ENCODE measurements at regions not wholly inside any gene's neighbourhood (a gene's known extent, or its start where the extent isn't known, plus 50 kb on each side); places are given as distances from the start of the nearest gene placed in this dataset.

DNA sequence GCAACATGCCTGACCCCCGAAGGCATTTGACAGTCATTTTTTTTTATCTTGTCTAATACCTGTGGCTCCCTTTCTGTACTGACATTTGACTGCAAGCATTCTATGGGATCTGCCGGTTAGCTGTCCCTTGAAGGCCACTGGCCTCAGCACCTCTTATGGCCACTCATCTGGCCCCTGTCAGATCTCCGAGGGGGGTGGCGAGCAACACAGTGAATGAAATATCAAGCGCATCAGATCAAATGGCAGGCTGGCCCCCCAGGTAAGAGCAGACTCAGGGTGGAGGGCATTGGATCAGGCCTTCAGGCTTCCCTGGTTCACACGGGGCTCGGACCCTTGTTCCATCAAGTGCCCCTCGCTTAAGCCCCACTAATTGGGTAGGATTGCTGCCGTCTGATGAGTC lies 199.6 kb upstream of the MKI67 start (continued):
- TF ChIP-seq MTF2 (CRISPR knock-in tag; IDR thresholded peaks at IDR 0.05; ENCODE audit: borderline replicate concordance) (no peak), RBFOX2 (IDR thresholded peaks at IDR 0.05; ENCODE audit: low read depth, low read length) (no peak), IKZF1 (IDR thresholded peaks at IDR 0.05) (no peak), MBD4 (IDR thresholded peaks at IDR 0.05; ENCODE audit: borderline replicate concordance, low read length) (no peak), STAG1 (CRISPR knock-in tag; IDR thresholded peaks at IDR 0.05) (no peak), BCL6 (CRISPR knock-in tag; IDR thresholded peaks at IDR 0.05) (no peak), ZFP37 (CRISPR knock-in tag; IDR thresholded peaks at IDR 0.05; ENCODE audit: borderline replicate concordance) (no peak), HOXA5 (CRISPR knock-in tag; IDR thresholded peaks at IDR 0.05) (no peak), KDM1A (CRISPR knock-in tag; IDR thresholded peaks at IDR 0.05) (no peak), ZNF713 (CRISPR knock-in tag; IDR thresholded peaks at IDR 0.05) (no peak), REXO4 (CRISPR knock-in tag; IDR thresholded peaks at IDR 0.05; ENCODE audit: borderline replicate concordance) (no peak), SP5 (CRISPR knock-in tag; IDR thresholded peaks at IDR 0.05; ENCODE audit: borderline replicate concordance, low read depth) (no peak), HOXA7 (CRISPR knock-in tag; IDR thresholded peaks at IDR 0.05) (no peak)

DNA sequence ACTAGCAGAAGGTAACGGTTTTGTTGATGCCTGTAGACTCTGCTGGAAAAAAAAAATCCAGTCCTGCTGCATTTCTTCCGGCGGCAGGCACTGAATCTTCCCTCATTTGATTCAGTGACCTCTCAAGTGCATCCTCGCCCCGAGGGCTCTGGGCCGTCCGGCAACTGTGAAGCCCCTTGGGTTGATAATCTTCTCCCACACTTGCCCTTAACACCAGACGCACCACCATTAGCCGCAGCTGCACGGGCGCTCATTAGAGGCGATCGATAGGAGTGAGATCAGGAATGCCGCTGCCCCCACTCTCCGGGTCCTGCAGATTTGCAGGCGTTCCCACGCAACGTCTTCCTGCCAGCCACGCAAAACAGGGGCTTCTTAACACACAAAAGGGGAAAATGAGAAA lies 200.0 kb upstream of the MKI67 start:
- intact Hi-C loops (cut with micrococcal nuclease; ENCODE audit: unreplicated experiment): no loop called here
- BruUV-seq (replicated peaks): no TSS peak
- FAIRE-seq (no peak), ATAC-seq (no peak), DNase-seq (ENCODE audit: low spot score) (no peak)
- peaks cover 19% of the 10 kb centered on the region for H3K9me3 ChIP-seq (ENCODE audit: low read length)
- no peaks in the 10 kb centered on the region for H3K79me2 ChIP-seq (ENCODE audit: insufficient read depth, low read length)
- H3K36me3 ChIP-seq (replicated peaks in 1 of 2; ENCODE audit: control insufficient read depth in 1 of 2, insufficient read depth in 2 of 2, low read length in 2 of 2): no peaks in the 10 kb centered on the region
- H3K9ac ChIP-seq (ENCODE audit: insufficient read depth, low read depth, low read length): no peak overlapping the region
- CTCF ChIA-PET (ENCODE audit: low intra/inter-chr PET ratio, low total read pairs): no interaction called here
- TF ChIP-seq CREM (IDR thresholded peaks at IDR 0.05) (no peak), CREM (CRISPR knock-in tag; IDR thresholded peaks at IDR 0.05) (no peak), ZNF598 (CRISPR knock-in tag; IDR thresholded peaks at IDR 0.05; ENCODE audit: borderline replicate concordance) (no peak), BRCA1 (CRISPR knock-in tag; IDR thresholded peaks at IDR 0.05) (no peak), GFI1 (CRISPR knock-in tag; IDR thresholded peaks at IDR 0.05; ENCODE audit: borderline replicate concordance) (no peak), ZZZ3 (CRISPR knock-in tag; IDR thresholded peaks at IDR 0.05; ENCODE audit: borderline replicate concordance) (no peak), ERF (CRISPR knock-in tag; IDR thresholded peaks at IDR 0.05) (no peak), EP300 (IDR thresholded peaks at IDR 0.05; ENCODE audit: low read depth in 2 of 2, low read length in 2 of 2) (no peak), EP300 (CRISPR knock-in tag; IDR thresholded peaks at IDR 0.05; ENCODE audit: borderline replicate concordance) (no peak), HNRNPL (IDR thresholded peaks at IDR 0.05; ENCODE audit: low read depth, low read length) (no peak)
- TF ChIP-seq, protein P1, sequence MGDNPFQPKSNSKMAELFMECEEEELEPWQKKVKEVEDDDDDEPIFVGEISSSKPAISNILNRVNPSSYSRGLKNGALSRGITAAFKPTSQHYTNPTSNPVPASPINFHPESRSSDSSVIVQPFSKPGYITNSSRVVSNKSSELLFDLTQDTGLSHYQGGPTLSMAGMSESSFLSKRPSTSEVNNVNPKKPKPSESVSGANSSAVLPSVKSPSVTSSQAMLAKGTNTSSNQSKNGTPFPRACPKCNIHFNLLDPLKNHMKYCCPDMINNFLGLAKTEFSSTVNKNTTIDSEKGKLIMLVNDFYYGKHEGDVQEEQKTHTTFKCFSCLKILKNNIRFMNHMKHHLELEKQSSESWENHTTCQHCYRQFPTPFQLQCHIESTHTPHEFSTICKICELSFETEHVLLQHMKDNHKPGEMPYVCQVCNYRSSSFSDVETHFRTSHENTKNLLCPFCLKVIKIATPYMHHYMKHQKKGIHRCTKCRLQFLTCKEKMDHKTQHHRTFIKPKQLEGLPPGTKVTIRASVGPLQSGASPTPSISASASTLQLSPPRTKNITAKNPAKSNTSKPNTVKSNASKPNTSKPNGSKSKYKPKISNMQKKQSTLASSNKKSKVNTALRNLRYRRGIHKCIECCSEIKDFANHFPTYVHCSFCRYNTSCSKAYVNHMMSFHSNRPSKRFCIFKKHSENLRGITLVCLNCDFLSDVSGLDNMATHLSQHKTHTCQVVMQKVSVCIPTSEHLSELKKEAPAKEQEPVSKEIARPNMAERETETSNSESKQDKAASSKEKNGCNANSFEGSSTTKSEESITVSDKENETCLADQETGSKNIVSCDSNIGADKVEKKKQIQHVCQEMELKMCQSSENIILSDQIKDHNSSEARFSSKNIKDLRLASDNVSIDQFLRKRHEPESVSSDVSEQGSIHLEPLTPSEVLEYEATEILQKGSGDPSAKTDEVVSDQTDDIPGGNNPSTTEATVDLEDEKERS (CRISPR knock-in tag; IDR thresholded peaks at IDR 0.05): no peak
- TF ChIP-seq, protein P2, sequence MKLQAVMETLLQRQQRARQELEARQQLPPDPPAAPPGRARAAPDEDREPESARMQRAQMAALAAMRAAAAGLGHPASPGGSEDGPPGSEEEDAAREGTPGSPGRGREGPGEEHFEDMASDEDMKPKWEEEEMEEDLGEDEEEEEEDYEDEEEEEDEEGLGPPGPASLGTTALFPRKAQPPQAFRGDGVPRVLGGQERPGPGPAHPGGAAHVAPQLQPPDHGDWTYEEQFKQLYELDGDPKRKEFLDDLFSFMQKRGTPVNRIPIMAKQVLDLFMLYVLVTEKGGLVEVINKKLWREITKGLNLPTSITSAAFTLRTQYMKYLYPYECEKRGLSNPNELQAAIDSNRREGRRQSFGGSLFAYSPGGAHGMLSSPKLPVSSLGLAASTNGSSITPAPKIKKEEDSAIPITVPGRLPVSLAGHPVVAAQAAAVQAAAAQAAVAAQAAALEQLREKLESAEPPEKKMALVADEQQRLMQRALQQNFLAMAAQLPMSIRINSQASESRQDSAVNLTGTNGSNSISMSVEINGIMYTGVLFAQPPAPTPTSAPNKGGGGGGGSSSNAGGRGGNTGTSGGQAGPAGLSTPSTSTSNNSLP (IDR thresholded peaks at IDR 0.05; ENCODE audit: low read depth, low read length): no peak
- H3K27me3 ChIP-seq (ENCODE audit: control insufficient read depth in 1 of 2, insufficient read depth in 2 of 2, low read length in 2 of 2): 0 out of 5 replicates have a peak, but pooled peaks cover 0 to 3% of the 10 kb centered on the region in 2 experiments
- H4K20me1 ChIP-seq (ENCODE audit: insufficient read depth, low read length): no peaks in the 10 kb centered on the region
- H3K4me3 ChIP-seq (replicated peaks in 1 of 3; ENCODE audit: insufficient read depth in 1 of 3, low read depth in 2 of 3, low read length in 3 of 3): no peak overlapping the region
- H3K4me2 ChIP-seq (ENCODE audit: low read depth, low read length): no peak overlapping the region
- no peaks in the 10 kb centered on the region for H3K4me1 ChIP-seq (ENCODE audit: insufficient read depth, low read length)
- WGBS (ENCODE audit: low lambda C conversion rate): 66% methylated on average over 19 of the region's 19 CpGs
- H3K27ac ChIP-seq (ENCODE audit: extremely low read length, insufficient read depth, low read length): no peak overlapping the region
- POLR2A ChIA-PET: no interaction called here
- in situ Hi-C loops (cut with HindIII; ENCODE audit: extremely low pct_ligation_motif_present, low pct_unique_long_range_greater_than_20kb): no loop called here
- H2AFZ ChIP-seq (ENCODE audit: low read length): no peak overlapping the region

Measured in HepG2 (cell line).